Hepatocyte (in vitro differentiated cells): ENCODE measurements at regions not wholly inside any gene's neighbourhood (a gene's known extent, or its start where the extent isn't known, plus 50 kb on each side); places are given as distances from the start of the nearest gene placed in this dataset.

Experiments used
- DNase-seq: peaks from one replicate; pipeline ENCODE4 v3.0.0-alpha.2; 2016; ENCODE audit warnings: low spot score
- H2AFZ ChIP-seq: fragments of 200-600 bp; sonication (generic); 2 replicates; pipeline ENCODE4 v1.6.0; 2016; ENCODE audit warnings: antibody characterized with exemption, mild to moderate bottlenecking
- H3K27ac ChIP-seq: fragments of 200-600 bp; sonication (generic); 2 replicates; pipeline ENCODE4 v1.5.1; 2016; ENCODE audit warnings: mild to moderate bottlenecking
- H3K27me3 ChIP-seq: fragments of 200-600 bp; sonication (generic); 2 replicates; pipeline ENCODE4 v1.6.1; 2016
- H3K36me3 ChIP-seq: fragments of 200-600 bp; sonication (generic); replicated peaks from 2 replicates; pipeline ENCODE4 v1.5.1; 2016; ENCODE audit warnings: low read depth; ENCODE audit not compliant: insufficient read depth
- H3K4me1 ChIP-seq: fragments of 200-600 bp; sonication (generic); 2 replicates; pipeline ENCODE4 v1.5.1; 2016; ENCODE audit warnings: mild to moderate bottlenecking, moderate library complexity; ENCODE audit not compliant: insufficient read depth
- H3K4me2 ChIP-seq: fragments of 200-600 bp; sonication (generic); 2 replicates; pipeline ENCODE4 v1.6.0; 2016
- H3K4me3 ChIP-seq: fragments of 200-600 bp; sonication (generic); 2 replicates; pipeline ENCODE4 v1.5.1; 2016; ENCODE audit warnings: mild to moderate bottlenecking
- H3K79me2 ChIP-seq: fragments of 200-600 bp; sonication (generic); 2 replicates; pipeline ENCODE4 v1.6.0; 2017; ENCODE audit warnings: mild to moderate bottlenecking
- H3K9me2 ChIP-seq: fragments of 200-600 bp; sonication (generic); replicated peaks from 2 replicates; pipeline ENCODE4 v1.6.0; 2017; ENCODE audit warnings: mild to moderate bottlenecking; ENCODE audit not compliant: insufficient read depth
- H3K9me3 ChIP-seq: fragments of 200-600 bp; sonication (generic); 2 replicates; pipeline ENCODE4 v1.5.1; 2016; ENCODE audit warnings: low read depth, mild to moderate bottlenecking
- H4K20me1 ChIP-seq: fragments of 200-600 bp; sonication (generic); 2 replicates; pipeline ENCODE4 v1.6.0; 2016; ENCODE audit warnings: mild to moderate bottlenecking; ENCODE audit not compliant: insufficient read depth, poor library complexity, severe bottlenecking
- EZH2 ChIP-seq: fragments of 200-600 bp; sonication (generic); IDR thresholded peaks from 2 replicates; pipeline ENCODE4 v1.6.1; 2016; ENCODE audit warnings: antibody characterized with exemption, mild to moderate bottlenecking, borderline replicate concordance
- EZH2phosphoT487 ChIP-seq: fragments of 200-600 bp; sonication (generic); IDR thresholded peaks from one replicate; pipeline ENCODE4 v1.6.1; 2018; ENCODE audit warnings: antibody characterized with exemption, mild to moderate bottlenecking, low read depth, moderate library complexity; ENCODE audit not compliant: unreplicated experiment, severe bottlenecking
- WGBS: methylation state at CpG from one replicate; pipeline ENCODE4 v1.1.6; 2016; ENCODE audit warnings: low lambda C conversion rate; ENCODE audit errors: missing lambda C conversion rate; 5-methylcytosine and 5-hydroxymethylcytosine counted together
- TF ChIP-seq, protein P1 (sequence below): fragments of 200-600 bp; sonication (generic); IDR thresholded peaks from 2 replicates; pipeline ENCODE4 v1.5.1; 2016; ENCODE audit warnings: antibody characterized with exemption, mild to moderate bottlenecking; ENCODE audit not compliant: poor library complexity

DNA sequence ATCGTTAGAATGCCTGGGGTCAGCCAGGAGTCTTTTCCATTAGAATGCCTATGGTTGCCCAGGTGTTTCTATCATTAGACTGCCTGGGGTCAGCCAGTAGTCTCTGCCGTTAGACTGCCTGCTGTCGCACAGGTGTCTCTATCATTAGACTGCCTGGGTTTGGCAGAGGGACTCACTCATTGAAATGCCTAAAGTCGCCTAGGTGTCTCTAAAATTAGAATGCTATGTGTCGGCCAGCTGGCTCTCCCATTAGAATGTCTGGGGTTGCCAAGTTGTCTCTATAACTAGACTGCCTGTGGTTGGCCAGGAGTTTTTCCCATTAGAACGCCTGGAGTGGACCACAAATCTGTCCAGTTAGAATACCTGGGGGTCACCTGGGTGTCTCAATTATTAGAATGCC is 2266.5 kb downstream of the TP53TG3F start:
- Histone ChIP-seq H3K4me2 (no peak overlapping the region), H3K27me3 (no peaks in the 10 kb centered on the region), H4K20me1 (no peaks in the 10 kb centered on the region), H3K27ac (no peak overlapping the region), H3K79me2 (no peaks in the 10 kb centered on the region), H3K4me3 (no peak overlapping the region), H3K9me2 (no peaks in the 10 kb centered on the region), H3K4me1 (no peaks in the 10 kb centered on the region), H3K9me3 (no peaks in the 10 kb centered on the region), H3K36me3 (no peaks in the 10 kb centered on the region), H2AFZ (no peak overlapping the region)
- no peak for DNase-seq
- TF ChIP-seq EZH2, result no peak
- TF ChIP-seq EZH2phosphoT487, result no peak
- TF ChIP-seq, protein P1, sequence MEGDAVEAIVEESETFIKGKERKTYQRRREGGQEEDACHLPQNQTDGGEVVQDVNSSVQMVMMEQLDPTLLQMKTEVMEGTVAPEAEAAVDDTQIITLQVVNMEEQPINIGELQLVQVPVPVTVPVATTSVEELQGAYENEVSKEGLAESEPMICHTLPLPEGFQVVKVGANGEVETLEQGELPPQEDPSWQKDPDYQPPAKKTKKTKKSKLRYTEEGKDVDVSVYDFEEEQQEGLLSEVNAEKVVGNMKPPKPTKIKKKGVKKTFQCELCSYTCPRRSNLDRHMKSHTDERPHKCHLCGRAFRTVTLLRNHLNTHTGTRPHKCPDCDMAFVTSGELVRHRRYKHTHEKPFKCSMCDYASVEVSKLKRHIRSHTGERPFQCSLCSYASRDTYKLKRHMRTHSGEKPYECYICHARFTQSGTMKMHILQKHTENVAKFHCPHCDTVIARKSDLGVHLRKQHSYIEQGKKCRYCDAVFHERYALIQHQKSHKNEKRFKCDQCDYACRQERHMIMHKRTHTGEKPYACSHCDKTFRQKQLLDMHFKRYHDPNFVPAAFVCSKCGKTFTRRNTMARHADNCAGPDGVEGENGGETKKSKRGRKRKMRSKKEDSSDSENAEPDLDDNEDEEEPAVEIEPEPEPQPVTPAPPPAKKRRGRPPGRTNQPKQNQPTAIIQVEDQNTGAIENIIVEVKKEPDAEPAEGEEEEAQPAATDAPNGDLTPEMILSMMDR, result no peak
- WGBS, result 77% methylated on average over 6 of the region's 6 CpGs

DNA sequence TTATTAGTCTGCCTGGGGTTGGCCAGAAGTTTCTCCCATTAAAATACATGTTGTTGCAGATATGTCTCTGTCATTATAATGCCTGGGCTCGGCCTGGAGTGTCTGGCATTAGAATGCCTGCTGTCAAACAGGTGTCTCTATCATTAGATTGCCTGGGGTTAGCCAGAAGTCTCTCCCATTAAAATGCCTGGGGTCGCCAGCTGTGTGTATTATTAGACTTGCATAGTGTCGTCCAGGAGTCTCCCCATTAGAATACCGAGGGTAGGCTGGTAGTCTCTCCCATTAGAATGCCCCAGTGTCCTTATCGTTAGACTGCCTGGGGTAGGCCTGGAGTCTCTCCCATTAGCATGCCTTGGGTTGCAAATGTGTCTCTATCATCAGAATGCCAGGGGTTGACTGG is 2270.8 kb downstream of the TP53TG3F start:
- TF ChIP-seq, protein P1, result no peak
- TF ChIP-seq EZH2phosphoT487 (no peak), EZH2 (no peak)
- 55% methylated on average over 5 of the region's 5 CpGs for WGBS

DNA sequence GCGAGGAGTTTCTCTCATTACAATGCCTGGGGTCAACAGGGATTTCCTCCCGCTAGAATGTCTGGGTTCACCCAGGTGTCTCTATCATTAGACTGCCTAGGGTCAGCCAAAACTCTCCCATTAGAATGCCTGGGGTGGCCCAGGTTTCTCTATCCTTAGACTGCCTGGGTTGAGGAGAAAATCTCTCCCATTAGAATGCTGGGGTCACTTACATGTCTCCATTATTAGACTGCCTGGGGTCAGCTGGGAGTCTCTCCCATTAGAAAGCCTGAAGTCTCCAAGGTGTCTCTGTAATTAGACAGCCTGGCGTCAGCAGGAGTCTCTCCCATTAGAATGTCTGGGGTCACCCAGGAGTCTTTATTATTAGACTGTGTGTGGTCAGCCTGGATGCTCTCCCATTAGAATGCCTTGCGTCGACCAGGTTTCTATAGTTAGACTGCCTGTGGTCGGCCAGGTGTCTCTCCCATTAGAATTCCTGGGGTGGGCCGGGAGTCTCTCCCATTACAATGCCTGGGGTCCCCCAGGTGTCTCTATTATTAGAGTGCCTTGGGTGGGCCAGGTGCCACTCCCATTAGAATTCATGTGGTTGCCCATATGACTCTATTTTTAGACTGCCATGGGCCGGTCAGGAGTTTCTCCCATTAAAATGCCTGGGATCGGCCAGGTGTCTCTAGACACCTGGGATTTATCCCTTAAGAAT is 2272.1 kb downstream of the TP53TG3F start:
- Histone ChIP-seq H3K79me2 (no peaks in the 10 kb centered on the region), H3K4me3 (no peak overlapping the region), H2AFZ (no peak overlapping the region), H4K20me1 (no peaks in the 10 kb centered on the region), H3K36me3 (no peaks in the 10 kb centered on the region), H3K27ac (no peak overlapping the region), H3K9me2 (no peaks in the 10 kb centered on the region), H3K4me2 (no peak overlapping the region), H3K9me3 (no peaks in the 10 kb centered on the region), H3K27me3 (no peaks in the 10 kb centered on the region), H3K4me1 (no peaks in the 10 kb centered on the region)
- TF ChIP-seq, protein P1, result no peak
- TF ChIP-seq EZH2phosphoT487 (no peak), EZH2 (no peak)
- WGBS, result 82% methylated on average over 9 of the region's 9 CpGs
- DNase-seq, result no peak

More for the DNA sequence above, 2270.8 kb downstream of the TP53TG3F start:
- no peak overlapping the region for H3K27ac ChIP-seq
- H3K9me3 ChIP-seq, result no peaks in the 10 kb centered on the region
- H3K9me2 ChIP-seq, result no peaks in the 10 kb centered on the region
- no peaks in the 10 kb centered on the region for H3K4me1 ChIP-seq
- no peaks in the 10 kb centered on the region for H4K20me1 ChIP-seq
- no peaks in the 10 kb centered on the region for H3K36me3 ChIP-seq
- no peaks in the 10 kb centered on the region for H3K79me2 ChIP-seq
- no peak overlapping the region for H3K4me2 ChIP-seq
- no peak overlapping the region for H2AFZ ChIP-seq
- no peak for DNase-seq
- no peaks in the 10 kb centered on the region for H3K27me3 ChIP-seq
- H3K4me3 ChIP-seq, result no peak overlapping the region
